HG02678 (cell line): ENCODE measurements at regions not wholly inside any gene's neighbourhood (a gene's known extent, or its start where the extent isn't known, plus 50 kb on each side); places are given as distances from the start of the nearest gene placed in this dataset.
"Not testable (repeated sequence)": the region's sequence is repeated elsewhere in the genome, so short reads cannot be mapped to it uniquely, and the experiment has no call there.

Experiments
- ATAC-seq: cut with Tn5 transposase; IDR thresholded peaks from one replicate; pipeline ENCODE4 v1.9.1; 2021; ENCODE audit warnings: mild to moderate bottlenecking, moderate library complexity; ENCODE audit not compliant: unreplicated experiment

GRCh38 chr1:73516451-73516850 is 681.5 kb downstream of the LRRIQ3 start:
- no peak for ATAC-seq

GRCh38 chr1:73511038-73511437 is 686.9 kb downstream of the LRRIQ3 start:
- ATAC-seq = no peak

GRCh38 chr1:73500154-73500553 is 697.8 kb downstream of the LRRIQ3 start:
- no peak for ATAC-seq

- ATAC-seq = no peak
These were observed 698.3 kb downstream of the LRRIQ3 start for GRCh38 chr1:73499671-73500070.

GRCh38 chr1:73491621-73492020 is 706.4 kb downstream of the LRRIQ3 start:
- ATAC-seq = no peak

GRCh38 chr1:73475316-73475870 is 722.6 kb downstream of the LRRIQ3 start:
- ATAC-seq = no peak

GRCh38 chr1:73472810-73473209 is 725.2 kb downstream of the LRRIQ3 start:
- no peak for ATAC-seq

- ATAC-seq = no peak
These were observed 730.2 kb downstream of the LRRIQ3 start for GRCh38 chr1:73467731-73468130.

- no peak for ATAC-seq
These were observed 734.1 kb downstream of the LRRIQ3 start for GRCh38 chr1:73463873-73464272.

GRCh38 chr1:73452522-73452921 is 745.5 kb downstream of the LRRIQ3 start:
- ATAC-seq = no peak

- not testable (repeated sequence) for ATAC-seq
These were observed 747.3 kb downstream of the LRRIQ3 start for GRCh38 chr1:73450668-73451067.

GRCh38 chr1:73411479-73411878 is 786.5 kb downstream of the LRRIQ3 start:
- no peak for ATAC-seq

GRCh38 chr1:73401666-73402065 is 796.3 kb downstream of the LRRIQ3 start:
- ATAC-seq = no peak

- no peak for ATAC-seq
These were observed 815.0 kb downstream of the LRRIQ3 start for GRCh38 chr1:73382966-73383365.

- ATAC-seq = no peak
These were observed 831.1 kb downstream of the LRRIQ3 start for GRCh38 chr1:73366734-73367413.

- ATAC-seq = no peak
These were observed 839.0 kb downstream of the LRRIQ3 start for GRCh38 chr1:73359001-73359400.

GRCh38 chr1:73356485-73356884 is 841.5 kb downstream of the LRRIQ3 start:
- ATAC-seq = no peak

GRCh38 chr1:73343947-73344346 is 854.0 kb downstream of the LRRIQ3 start:
- no peak for ATAC-seq

GRCh38 chr1:73333847-73334503 is 864.0 kb downstream of the LRRIQ3 start:
- no peak for ATAC-seq

GRCh38 chr1:73331726-73332125 is 866.2 kb downstream of the LRRIQ3 start:
- no peak for ATAC-seq

GRCh38 chr1:73327998-73328397 is 870.0 kb downstream of the LRRIQ3 start:
- ATAC-seq = no peak

- no peak for ATAC-seq
These were observed 870.7 kb downstream of the LRRIQ3 start for GRCh38 chr1:73327180-73327793.
